PFSK-1 (cell line): ENCODE measurements at regions not wholly inside any gene's neighbourhood (a gene's known extent, or its start where the extent isn't known, plus 50 kb on each side); places are given as distances from the start of the nearest gene placed in this dataset.

ENCODE experiments used
- POLR2AphosphoS5 ChIP-seq: IDR thresholded peaks from 2 replicates; pipeline ENCODE4 v1.6.1; 2012; ENCODE audit warnings: low read depth, mild to moderate bottlenecking, control low read depth, low read length, moderate library complexity
- REST ChIP-seq, 2 experiments: IDR thresholded peaks; 2 replicates each; pipeline versions ENCODE4 v1.6.1 to v1.8.0; 2011 to 2012; ENCODE audit warnings: low read depth in 2 of 2, low read length in 2 of 2, control low read depth in 1 of 2, inconsistent platforms in 1 of 2, mild to moderate bottlenecking in 1 of 2, moderate library complexity in 1 of 2; ENCODE audit not compliant: insufficient read depth in 1 of 2
- SIN3A ChIP-seq: IDR thresholded peaks from 2 replicates; pipeline ENCODE4 v1.6.1; 2012; ENCODE audit warnings: mild to moderate bottlenecking, low read length, moderate library complexity, borderline replicate concordance; ENCODE audit not compliant: insufficient read depth
- TAF1 ChIP-seq: IDR thresholded peaks from 2 replicates; pipeline ENCODE4 v1.6.1; 2012; ENCODE audit warnings: low read length, control low read depth, borderline replicate concordance; ENCODE audit not compliant: insufficient read depth

- TF ChIP-seq REST (IDR thresholded peaks at IDR 0.05; ENCODE audit: insufficient read depth in 1 of 2, low read depth in 2 of 2, low read length in 2 of 2) (no peak), POLR2AphosphoS5 (no peak), TAF1 (no peak), SIN3A (no peak)
Measured at GRCh38 chr2:45300026-45300750, 290.9 kb upstream of the SIX2 start.
